HG02623 (cell line): ENCODE measurements at regions not wholly inside any gene's neighbourhood (a gene's known extent, or its start where the extent isn't known, plus 50 kb on each side); places are given as distances from the start of the nearest gene placed in this dataset.
"Not testable (repeated sequence)": the region's sequence is repeated elsewhere in the genome, so short reads cannot be mapped to it uniquely, and the experiment has no call there.

Source experiments
- ATAC-seq: cut with Tn5 transposase; IDR thresholded peaks from one replicate; pipeline ENCODE4 v1.9.1; 2021; ENCODE audit warnings: moderate library complexity; ENCODE audit not compliant: unreplicated experiment

GRCh38 chr14:101634202-101634849 lies 73.0 kb downstream of the DIO3 start:
- no peak for ATAC-seq

DNA sequence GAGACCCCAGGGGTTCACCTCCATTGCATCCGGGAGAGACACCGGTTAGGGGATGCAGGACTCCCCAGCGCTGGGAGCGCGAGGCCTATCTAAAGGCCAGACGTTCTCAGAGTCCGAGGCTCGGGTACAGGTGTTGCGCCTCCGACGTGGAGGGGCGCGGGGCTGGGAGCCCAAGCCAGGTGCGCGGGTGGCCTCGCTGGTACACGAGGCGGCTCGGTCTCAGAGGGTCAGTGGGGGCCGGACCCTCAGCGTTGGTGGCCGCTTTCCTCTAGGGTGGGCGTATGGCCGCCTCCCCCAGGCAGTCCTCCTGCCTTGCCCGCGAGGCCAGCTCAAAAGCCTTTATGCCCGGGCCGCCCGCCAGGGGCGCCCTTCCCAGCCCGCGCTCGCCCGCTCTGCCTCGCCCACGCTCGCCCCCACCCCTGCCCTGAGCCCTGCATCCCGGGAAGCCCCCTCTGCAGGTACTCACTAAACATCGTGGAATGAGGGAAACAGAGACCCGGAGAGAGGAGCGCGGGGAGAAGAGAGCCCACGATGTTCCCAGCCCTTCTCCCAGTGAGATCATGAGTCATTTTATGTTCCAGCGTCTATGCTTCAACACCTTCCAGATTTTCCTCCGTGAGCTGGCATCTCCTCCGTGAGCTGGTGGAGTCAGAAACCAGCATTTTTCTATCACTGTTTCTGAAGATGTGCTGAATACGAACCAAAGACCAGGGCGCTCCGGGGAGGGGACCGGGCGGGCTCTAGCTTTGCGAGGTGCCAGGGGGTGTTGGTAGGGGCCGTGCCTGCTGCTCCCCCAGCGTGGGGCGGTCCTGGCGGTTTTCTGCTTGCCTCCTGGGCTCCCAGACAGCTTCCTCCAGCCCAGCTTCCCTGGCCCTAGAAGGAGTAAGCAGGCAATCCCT lies 73.8 kb downstream of the DIO3 start:
- no peak for ATAC-seq

GRCh38 chr14:101635749-101636560 lies 74.7 kb downstream of the DIO3 start:
- ATAC-seq = peak; percentile 70

DNA sequence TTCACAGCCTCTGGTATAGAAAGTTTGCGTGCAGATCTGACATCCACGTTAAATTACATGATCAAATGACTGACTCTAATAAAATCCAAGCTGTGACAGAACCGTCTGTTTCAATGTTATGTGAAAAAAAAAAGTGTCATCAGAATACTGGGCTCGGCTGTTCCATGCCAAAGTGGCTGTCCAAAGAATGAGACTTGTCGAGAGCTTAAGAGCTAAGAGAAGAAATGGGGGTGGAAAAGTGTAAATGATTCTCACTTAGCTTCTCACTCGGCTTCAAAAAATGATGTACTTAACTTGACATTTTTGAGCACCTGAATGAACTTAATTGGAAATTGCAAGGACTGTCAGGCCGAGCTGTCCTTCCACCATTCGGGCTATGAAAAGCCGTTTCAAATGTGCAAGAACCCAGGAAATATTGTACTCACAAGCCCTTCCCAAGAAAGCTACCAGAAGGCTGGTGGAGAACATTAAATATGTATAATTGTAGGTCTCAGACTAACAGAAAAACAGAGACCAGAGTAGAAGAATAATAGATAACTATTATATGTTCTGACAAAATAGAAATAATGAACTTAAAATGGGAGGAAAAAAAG lies 78.0 kb downstream of the DIO3 start:
- ATAC-seq = no peak

- no peak for ATAC-seq
These were observed 82.4 kb downstream of the DIO3 start for GRCh38 chr14:101643651-101644050.

DNA sequence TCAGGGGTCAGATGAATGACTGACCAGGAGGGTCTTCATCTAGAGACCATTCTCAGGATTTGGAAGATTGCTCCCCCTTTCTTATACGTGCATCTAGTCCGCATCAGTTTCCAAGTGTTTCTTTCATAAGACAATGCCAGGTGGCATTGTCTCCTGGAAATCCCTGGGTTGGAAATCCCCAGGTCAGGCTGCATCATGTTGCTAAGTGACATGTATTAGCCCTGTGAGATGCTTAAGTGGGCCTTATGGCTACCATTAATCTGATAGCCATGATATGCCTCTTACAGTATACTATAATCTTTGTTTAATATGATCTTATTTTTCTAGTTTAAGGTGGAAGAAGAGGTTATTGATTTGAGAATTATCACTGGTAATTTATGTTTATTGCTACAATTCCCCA lies 92.8 kb downstream of the DIO3 start:
- no peak for ATAC-seq

GRCh38 chr14:101657372-101657771 lies 96.1 kb downstream of the DIO3 start:
- ATAC-seq = no peak

DNA sequence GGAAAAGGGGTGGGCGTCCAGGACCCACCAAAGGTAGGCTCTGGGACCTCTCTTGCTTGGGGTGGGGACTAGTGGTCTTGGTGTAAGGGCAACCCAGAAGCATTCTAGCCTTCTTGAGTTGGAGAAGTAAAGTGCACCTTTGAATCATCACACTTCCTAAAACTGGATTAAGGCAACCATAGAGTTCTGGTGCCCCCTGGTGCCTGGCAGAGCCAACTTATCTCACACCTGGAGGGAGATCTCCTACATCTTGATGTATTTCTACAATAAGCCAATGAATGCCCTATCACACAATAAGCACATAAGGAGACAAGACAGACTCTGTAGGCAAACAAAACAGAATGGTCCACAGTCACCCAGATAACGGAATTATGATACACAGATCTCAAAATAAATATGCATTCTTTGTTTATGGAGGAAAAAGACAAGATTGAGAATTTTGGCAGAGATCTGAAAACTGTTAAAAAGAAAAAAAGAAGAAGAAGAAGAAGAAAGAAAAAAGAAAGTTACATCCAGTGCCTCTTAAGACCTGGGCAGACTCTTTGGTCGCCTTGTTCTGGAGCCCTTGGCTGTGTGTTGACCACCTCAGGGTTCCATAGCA lies 95.9 kb upstream of the PPP2R5C start:
- no peak for ATAC-seq

- no peak for ATAC-seq
These were observed 95.2 kb upstream of the PPP2R5C start for GRCh38 chr14:101666264-101666663.

GRCh38 chr14:101669629-101670028 lies 91.9 kb upstream of the PPP2R5C start:
- no peak for ATAC-seq

DNA sequence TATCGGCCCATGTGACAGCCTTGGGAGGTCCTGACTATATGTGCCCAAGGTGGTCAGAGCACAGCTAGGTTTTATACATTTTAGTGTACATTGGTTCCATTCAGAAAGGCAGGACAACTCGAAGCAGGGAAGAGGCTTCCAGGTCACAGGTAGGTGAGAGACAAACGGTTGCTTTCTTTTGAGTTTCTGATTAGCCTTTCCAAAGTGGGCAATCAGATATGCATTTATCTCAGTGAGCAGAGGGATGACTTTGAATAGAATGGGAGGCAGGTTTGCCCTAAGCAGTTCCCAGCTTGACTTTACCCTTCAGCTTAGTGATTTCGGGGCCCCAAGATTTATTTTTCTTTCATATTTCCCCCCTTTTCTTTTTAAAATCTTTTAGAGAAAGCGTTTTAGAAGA lies 87.6 kb upstream of the PPP2R5C start:
- no peak for ATAC-seq

- not testable (repeated sequence) for ATAC-seq
These were observed 85.7 kb upstream of the PPP2R5C start for GRCh38 chr14:101675835-101676234.

- ATAC-seq = not testable (repeated sequence)
These were observed 83.6 kb upstream of the PPP2R5C start for GRCh38 chr14:101677912-101678327.

DNA sequence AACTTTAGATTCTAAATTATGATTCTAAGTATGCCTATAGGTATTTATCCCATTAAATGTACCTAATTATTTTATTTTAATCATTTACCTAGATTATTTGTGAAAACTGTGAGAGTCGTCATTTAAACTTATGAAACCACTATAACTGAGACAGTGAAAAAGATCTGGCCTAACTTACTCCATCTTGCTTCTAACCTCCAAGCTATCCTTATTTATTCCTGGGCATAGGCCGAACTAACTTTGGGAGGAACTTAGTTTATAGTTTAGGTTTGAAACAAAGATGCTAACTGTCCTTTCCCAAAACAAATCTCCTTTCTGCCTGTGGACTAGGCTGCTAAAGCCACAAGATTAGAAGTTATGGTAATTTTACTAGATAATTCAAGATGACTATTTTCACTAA lies 79.7 kb upstream of the PPP2R5C start:
- no peak for ATAC-seq

GRCh38 chr14:101683365-101683764 lies 78.1 kb upstream of the PPP2R5C start:
- no peak for ATAC-seq

DNA sequence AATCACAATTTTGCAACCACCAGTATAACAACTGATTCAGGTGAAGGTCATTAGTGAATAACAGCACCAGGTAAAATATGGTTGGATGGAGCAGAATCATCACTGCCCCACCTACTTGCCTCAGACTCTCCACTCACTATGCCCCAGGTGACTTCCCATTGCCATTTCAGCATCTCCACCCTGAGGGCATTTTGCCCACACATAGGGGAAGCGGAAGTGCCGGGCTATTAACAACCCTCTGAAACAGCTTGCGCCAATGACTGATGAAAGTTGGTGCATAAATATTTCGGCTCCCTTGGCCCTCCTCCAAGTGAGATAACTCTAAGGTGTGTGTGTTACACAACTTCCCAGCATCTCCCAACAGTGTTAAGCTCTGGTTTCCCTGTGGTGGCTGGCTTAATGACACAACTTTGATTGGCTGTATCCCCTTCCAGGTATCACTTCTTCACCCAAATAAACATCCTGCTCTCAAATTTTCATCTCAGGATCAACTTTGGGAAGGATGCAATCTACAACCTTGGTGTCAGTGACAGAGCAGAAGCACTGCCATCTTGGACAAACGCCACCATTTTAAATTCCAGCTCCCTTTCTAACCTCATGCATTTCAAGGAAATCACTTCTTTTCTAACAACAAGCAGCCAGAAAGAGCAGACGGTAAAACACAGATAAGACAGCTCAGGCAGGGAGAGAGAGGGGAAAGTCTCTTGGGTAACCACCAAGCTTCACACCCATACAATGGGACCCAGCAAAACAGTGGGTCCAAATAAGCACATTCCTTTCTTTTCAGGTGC lies 73.6 kb upstream of the PPP2R5C start:
- ATAC-seq = no peak

DNA sequence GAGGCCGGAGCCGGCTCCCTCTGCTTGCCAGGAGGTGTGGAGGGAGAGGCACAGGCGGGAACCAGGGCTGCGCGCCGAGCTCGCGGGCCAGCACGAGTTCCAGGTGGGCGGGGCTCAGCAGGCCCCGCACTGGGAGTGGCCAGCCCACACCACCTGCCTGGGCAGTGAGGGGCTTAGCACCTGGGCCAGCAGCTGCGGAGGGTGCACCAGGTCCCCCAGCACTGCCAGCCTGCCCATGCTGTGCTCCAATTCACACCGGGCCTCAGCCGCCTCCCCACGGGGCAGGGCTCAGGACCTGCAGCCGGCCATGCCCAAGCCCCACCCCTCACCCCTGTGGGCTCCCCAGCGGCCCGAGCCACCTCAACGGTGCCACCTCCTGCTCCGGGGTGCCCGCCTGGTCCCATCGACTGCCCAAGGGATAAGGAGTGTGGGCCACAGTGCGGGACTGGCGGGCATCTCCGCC lies 72.4 kb upstream of the PPP2R5C start:
- ATAC-seq = no peak

DNA sequence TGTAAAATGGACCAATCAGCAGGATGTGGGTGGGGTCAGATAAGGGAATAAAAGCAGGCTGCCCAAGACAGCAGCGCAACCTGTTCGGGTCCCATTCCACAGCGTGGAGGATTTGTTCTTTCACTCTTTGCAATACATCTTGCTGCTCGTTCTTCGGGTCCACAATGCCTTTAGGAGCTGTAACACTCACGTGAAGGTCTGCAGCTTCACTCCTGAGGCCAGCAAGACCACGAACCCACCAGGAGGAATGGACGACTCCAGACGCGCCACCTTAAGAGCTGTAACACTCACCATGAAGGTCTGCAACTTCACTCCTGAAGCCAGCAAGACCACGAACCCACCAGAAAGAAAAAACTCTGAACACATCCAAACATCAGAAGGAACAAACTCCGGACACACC lies 71.5 kb upstream of the PPP2R5C start:
- ATAC-seq = not testable (repeated sequence)

DNA sequence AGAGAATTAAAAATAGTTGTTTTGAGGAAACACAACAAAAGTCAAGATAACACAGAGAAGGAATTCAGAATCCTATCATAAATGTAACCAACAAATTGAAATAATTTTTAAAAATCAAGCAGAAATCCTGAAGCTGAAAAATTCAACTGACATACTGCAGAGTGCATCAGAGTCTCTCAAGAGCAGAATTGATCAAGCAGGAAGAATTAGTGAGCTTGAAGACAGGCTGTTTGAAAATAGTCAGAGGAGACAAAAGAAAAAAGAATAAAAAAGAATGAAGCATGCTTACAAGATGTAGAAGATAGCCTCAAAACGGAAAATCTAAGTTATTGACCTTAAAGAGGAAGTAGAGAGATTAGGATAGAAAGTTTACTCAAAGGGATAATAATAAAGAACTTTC lies 65.8 kb upstream of the PPP2R5C start:
- no peak for ATAC-seq

DNA sequence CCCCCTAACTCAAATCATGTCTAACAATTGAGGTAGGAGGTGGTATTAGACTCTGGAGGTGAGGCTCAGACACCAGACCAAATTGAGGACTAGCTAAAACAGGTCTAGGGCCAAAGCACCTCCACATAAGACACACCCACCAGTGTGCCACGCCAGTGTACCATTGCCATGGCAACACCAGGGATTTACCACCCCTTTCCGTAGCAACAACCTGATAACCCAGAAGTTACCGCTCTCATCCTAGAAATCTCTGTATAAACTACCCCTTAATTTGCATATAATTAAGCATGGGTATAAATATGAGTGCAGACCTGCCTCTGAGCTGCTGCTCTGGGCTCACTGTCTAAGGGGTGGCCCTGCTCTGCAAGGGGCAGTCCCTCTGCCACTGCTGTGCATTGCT lies 57.4 kb upstream of the PPP2R5C start:
- no peak for ATAC-seq
